Fibroblast of the aortic adventitia (primary cell): ENCODE measurements at regions not wholly inside any gene's neighbourhood (a gene's known extent, or its start where the extent isn't known, plus 50 kb on each side); places are given as distances from the start of the nearest gene placed in this dataset.

ENCODE experiments used
- DNase-seq: peaks from one replicate; pipeline ENCODE4 v3.0.0-alpha.2; 2010; ENCODE audit warnings: low read depth
- H3K4me3 ChIP-seq: 2 replicates; pipeline ENCODE4 v1.5.1; 2011; ENCODE audit warnings: low read depth, mild to moderate bottlenecking, control low read depth, low read length, moderate library complexity
- CTCF ChIP-seq: IDR thresholded peaks from 2 replicates; pipeline ENCODE4 v1.5.1; 2011; ENCODE audit warnings: mild to moderate bottlenecking, low read length, control low read depth, inconsistent platforms; ENCODE audit not compliant: insufficient read depth

DNA sequence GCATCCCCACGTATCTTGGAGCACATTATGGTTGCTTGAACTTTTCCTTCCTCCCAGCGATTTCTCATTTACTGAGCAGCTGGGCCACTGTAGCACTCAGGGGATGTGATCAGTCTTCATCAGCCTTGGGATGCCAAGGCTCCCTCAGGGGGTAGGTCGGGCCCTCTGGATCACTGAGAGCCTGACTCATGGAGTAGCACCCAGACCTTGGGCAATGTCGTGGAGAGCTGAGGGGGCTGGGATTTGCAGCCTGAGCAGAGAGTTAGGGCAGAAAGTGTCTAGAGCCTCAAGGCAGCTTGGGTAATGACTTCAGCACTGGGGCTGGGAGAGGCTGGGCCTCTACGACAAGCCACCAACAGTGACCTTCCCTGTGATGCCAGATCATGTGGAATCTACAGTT, 86.5 kb upstream of the CXCL12 start:
- no peak for TF ChIP-seq CTCF
- peak; percentile 25 for DNase-seq

GRCh38 chr10:44473146-44473545, 88.2 kb upstream of the CXCL12 start:
- TF ChIP-seq CTCF: no peak
- H3K4me3 ChIP-seq: no peak overlapping the region
- DNase-seq: no peak

More for the DNA sequence above, 86.5 kb upstream of the CXCL12 start:
- H3K4me3 ChIP-seq: no peak overlapping the region

DNA sequence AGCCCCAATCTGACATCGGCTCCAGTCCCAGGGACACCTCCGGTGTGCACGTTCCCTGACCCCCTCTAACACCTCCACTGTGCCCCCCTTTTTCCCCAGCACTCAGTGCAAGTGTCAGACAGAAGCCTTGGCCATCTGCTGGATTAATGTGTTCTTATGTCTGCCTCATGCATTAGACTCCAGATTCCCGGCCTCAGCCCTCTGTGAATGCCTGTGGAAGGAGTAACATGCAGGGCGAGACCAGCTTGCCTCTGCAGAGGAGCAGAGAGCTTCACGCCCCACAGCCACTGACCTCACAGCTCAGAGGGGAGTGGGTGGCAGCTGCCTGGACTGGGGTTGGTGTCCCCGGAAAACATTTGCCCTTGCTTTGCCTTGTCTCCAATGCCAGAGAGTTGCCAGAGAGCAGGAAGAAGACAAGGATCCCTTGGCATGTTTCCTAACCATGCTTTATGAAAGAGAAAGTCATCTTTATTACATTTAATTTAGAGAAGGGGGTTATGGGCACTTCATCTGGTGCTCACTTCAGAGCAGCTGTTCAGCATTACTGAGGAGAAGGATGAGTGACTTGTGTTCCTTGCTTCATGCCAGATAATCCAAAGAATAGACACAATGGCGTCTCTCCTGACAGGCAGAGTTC, 91.6 kb upstream of the CXCL12 start:
- DNase-seq: no peak
- no peak for TF ChIP-seq CTCF
- H3K4me3 ChIP-seq: no peak overlapping the region

DNA sequence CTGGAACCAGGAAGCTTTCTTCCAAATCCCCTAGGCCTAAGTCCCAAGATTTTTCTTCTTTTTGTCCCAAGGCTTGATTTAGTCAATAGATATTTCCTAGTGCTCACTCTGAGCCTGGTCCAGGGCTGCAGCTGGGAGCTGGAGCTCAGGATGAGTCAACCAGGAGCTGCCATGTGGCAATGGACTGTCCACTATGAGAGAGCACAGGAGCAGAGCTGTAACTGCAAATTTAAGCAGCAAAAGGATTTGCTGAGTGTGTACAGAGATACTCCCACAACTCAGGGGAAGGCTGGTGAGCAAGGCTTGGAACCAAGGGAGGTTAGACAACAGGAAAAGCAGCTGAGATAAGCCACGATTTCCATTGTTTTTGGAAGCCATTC, 92.1 kb upstream of the CXCL12 start:
- no peak for TF ChIP-seq CTCF
- peak; percentile 94 for DNase-seq
- H3K4me3 ChIP-seq: no peak overlapping the region

- TF ChIP-seq CTCF: no peak
- H3K4me3 ChIP-seq: no peak overlapping the region
- DNase-seq: peak; percentile 96
Measured at GRCh38 chr10:44478040-44478439, 93.1 kb upstream of the CXCL12 start.

DNA sequence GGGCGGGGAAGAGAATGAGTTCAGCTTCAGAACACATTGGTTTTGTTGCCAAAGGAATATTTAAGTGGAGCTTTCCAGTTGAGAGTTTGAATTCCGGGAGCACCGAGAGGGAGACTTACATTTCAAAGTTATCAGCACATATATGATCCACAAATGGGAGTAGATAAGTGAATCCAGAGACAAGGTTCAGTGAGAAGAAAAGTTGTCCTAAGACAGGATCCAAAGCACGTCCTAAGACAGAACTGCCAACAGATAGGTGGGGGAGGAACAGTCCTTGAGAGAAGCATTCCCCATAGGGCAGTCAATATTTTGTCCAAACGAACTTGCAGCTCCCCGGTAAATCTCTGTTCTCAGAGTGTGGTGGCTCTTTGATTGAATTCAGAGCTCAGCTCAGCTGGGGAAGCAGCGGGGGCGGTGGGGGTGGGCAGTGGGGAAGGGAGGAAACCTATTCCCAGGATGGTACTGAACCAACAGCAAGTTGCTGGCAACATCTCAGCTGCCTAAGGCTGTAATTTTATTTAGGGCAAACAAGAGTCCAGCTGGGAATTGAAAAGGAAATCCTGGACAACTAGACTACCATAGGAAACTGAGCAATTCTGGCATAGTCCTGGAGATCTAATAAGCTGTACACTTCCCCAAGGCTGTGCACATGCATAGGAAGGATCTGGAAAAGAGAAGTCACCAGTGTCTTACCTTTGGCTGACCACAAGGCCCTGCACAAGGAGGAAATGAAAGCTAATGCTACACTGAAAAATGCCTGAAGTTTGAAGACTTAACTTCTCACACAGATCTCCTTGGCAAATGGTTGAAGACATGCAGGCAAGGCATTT, 94.2 kb upstream of the CXCL12 start:
- no peak overlapping the region for H3K4me3 ChIP-seq
- TF ChIP-seq CTCF: peak; percentile 23
- peak; percentile 60 for DNase-seq
